ENCODE measurements at regions not wholly inside any gene's neighbourhood (a gene's known extent, or its start where the extent isn't known, plus 50 kb on each side); places are given as distances from the start of the nearest gene placed in this dataset.
"Not testable (repeated sequence)": the region's sequence is repeated elsewhere in the genome, so short reads cannot be mapped to it uniquely, and the experiment has no call there.

GRCh38 chr21:19523061-19523460, 1119.5 kb upstream of the TMPRSS15 start:
- no peak for DNase-seq (ENCODE audit: low read depth)

GRCh38 chr21:19523746-19524145, 1120.2 kb upstream of the TMPRSS15 start:
- DNase-seq (ENCODE audit: low read depth): no peak

GRCh38 chr21:19529031-19529430, 1125.4 kb upstream of the TMPRSS15 start:
- DNase-seq (ENCODE audit: low read depth): no peak

GRCh38 chr21:19535356-19535755, 1131.8 kb upstream of the TMPRSS15 start:
- no peak for DNase-seq (ENCODE audit: low read depth)

GRCh38 chr21:19537116-19537515, 1133.5 kb upstream of the TMPRSS15 start:
- DNase-seq (ENCODE audit: low read depth): no peak

- DNase-seq (ENCODE audit: low read depth): no peak
These were observed 1136.7 kb upstream of the TMPRSS15 start for GRCh38 chr21:19540287-19540686.

GRCh38 chr21:19541602-19542001, 1138.0 kb upstream of the TMPRSS15 start:
- no peak for DNase-seq (ENCODE audit: low read depth)

- DNase-seq (ENCODE audit: low read depth): not testable (repeated sequence)
These were observed 1140.9 kb upstream of the TMPRSS15 start for GRCh38 chr21:19544493-19544892.

- DNase-seq (ENCODE audit: low read depth): no peak
These were observed 1144.6 kb upstream of the TMPRSS15 start for GRCh38 chr21:19547951-19548840.

GRCh38 chr21:19553919-19554615, 1150.5 kb upstream of the TMPRSS15 start:
- DNase-seq (ENCODE audit: low read depth): no peak

GRCh38 chr21:19557046-19557445, 1153.5 kb upstream of the TMPRSS15 start:
- DNase-seq (ENCODE audit: low read depth): no peak

GRCh38 chr21:19557488-19557887, 1153.9 kb upstream of the TMPRSS15 start:
- DNase-seq (ENCODE audit: low read depth): no peak

- DNase-seq (ENCODE audit: low read depth): no peak
These were observed 1162.0 kb upstream of the TMPRSS15 start for GRCh38 chr21:19565587-19565986.

- no peak for DNase-seq (ENCODE audit: low read depth)
These were observed 1163.4 kb upstream of the TMPRSS15 start for GRCh38 chr21:19566975-19567374.

- DNase-seq (ENCODE audit: low read depth): no peak
These were observed 1173.8 kb upstream of the TMPRSS15 start for GRCh38 chr21:19577381-19577780.

- DNase-seq (ENCODE audit: low read depth): no peak
These were observed 1186.5 kb upstream of the TMPRSS15 start for GRCh38 chr21:19590044-19590443.

GRCh38 chr21:19603011-19603593, 1199.5 kb upstream of the TMPRSS15 start:
- no peak for DNase-seq (ENCODE audit: low read depth)

- no peak for DNase-seq (ENCODE audit: low read depth)
These were observed 1204.6 kb upstream of the TMPRSS15 start for GRCh38 chr21:19608101-19608621.

- no peak for DNase-seq (ENCODE audit: low read depth)
These were observed 1206.0 kb upstream of the TMPRSS15 start for GRCh38 chr21:19609611-19610010.

GRCh38 chr21:19621837-19622496, 1218.4 kb upstream of the TMPRSS15 start:
- DNase-seq (ENCODE audit: low read depth): no peak

GRCh38 chr21:19640964-19641363, 1237.4 kb upstream of the TMPRSS15 start:
- DNase-seq (ENCODE audit: low read depth): no peak

- DNase-seq (ENCODE audit: low read depth): no peak
These were observed 1244.8 kb upstream of the TMPRSS15 start for GRCh38 chr21:19648391-19648790.
